ENCODE measurements at regions not wholly inside any gene's neighbourhood (a gene's known extent, or its start where the extent isn't known, plus 50 kb on each side); places are given as distances from the start of the nearest gene placed in this dataset.
A peak's percentile ranks its signal among the peaks of the same experiment; 100 is the strongest.

DNA sequence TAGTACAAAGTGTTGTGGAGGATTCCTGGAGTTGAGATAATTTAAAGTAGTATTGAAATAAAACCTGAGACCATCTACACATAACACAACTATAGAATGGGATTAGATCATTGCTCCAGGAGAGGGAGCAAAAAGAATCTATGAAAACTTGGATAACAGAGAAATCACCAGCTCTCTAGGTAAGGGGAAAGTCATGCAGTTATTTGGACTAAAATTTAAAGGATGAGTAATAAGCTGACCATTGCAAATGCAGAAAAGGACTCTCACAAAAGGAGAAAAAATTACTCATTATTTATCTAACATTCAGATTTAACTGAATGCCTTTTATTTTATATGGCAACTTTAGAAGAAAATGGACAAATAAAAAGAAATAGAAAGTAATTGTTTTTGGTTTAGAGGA is 1399.8 kb upstream of the ACVR2A start:
- TF ChIP-seq, protein P1, sequence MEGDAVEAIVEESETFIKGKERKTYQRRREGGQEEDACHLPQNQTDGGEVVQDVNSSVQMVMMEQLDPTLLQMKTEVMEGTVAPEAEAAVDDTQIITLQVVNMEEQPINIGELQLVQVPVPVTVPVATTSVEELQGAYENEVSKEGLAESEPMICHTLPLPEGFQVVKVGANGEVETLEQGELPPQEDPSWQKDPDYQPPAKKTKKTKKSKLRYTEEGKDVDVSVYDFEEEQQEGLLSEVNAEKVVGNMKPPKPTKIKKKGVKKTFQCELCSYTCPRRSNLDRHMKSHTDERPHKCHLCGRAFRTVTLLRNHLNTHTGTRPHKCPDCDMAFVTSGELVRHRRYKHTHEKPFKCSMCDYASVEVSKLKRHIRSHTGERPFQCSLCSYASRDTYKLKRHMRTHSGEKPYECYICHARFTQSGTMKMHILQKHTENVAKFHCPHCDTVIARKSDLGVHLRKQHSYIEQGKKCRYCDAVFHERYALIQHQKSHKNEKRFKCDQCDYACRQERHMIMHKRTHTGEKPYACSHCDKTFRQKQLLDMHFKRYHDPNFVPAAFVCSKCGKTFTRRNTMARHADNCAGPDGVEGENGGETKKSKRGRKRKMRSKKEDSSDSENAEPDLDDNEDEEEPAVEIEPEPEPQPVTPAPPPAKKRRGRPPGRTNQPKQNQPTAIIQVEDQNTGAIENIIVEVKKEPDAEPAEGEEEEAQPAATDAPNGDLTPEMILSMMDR (IDR thresholded peaks at IDR 0.05; ENCODE audit: unreplicated experiment), result no peak
- H3K27ac Mint-ChIP-seq (ENCODE audit: low read depth, unreplicated experiment), result no peak overlapping the region
- H3K36me3 Mint-ChIP-seq (ENCODE audit: insufficient read depth, unreplicated experiment), result no peaks in the 10 kb centered on the region
- intact Hi-C loops (cut with micrococcal nuclease), result no loop called here
- POLR2A ChIA-PET, result no interaction called here
- no peak overlapping the region for H3K4me3 Mint-ChIP-seq (ENCODE audit: unreplicated experiment)
- peaks cover 4% of the 10 kb centered on the region for H3K4me1 Mint-ChIP-seq (ENCODE audit: insufficient read depth, unreplicated experiment)
- no peak for DNase-seq (ENCODE audit: unreplicated experiment)
- CTCF ChIA-PET, result interaction anchor here (0.5 kb wide), 1 partner anchor 132 kb away, joined by 3 read pairs; no protein-coding TSS in a partner anchor
- H3K9me3 Mint-ChIP-seq (ENCODE audit: unreplicated experiment), result no peaks in the 10 kb centered on the region
- no TSS peak for BruUV-seq (replicated peaks)
- H3K27me3 Mint-ChIP-seq (ENCODE audit: insufficient read depth, unreplicated experiment), result no peaks in the 10 kb centered on the region

DNA sequence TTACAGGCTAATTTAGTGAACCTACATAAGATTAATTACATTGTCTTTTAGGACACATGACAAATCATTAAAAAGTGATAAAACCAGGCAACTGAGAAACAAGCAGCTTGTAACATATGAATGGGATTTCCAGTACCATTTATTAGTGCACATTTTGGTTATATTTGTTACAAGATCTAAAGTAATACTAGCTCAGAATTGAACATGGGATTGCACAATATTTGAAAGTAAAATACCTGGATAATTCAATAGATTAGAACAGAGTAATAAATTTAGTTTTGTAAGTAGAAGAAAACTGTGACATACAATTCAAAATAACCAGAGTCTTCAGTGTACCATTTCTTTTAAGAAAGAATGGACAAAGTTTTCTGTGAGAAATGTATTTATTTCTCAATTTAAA is 1400.7 kb upstream of the ACVR2A start:
- no peaks in the 10 kb centered on the region for H3K4me1 Mint-ChIP-seq (ENCODE audit: insufficient read depth, unreplicated experiment)

GRCh38 chr2:146438246-146438645 is 1406.6 kb upstream of the ACVR2A start:
- no TSS peak for BruUV-seq (replicated peaks)
- Mint-ChIP-seq H3K4me1 (ENCODE audit: insufficient read depth, unreplicated experiment) (no peaks in the 10 kb centered on the region), H3K9me3 (ENCODE audit: unreplicated experiment) (no peaks in the 10 kb centered on the region), H3K27me3 (ENCODE audit: insufficient read depth, unreplicated experiment) (no peaks in the 10 kb centered on the region), H3K36me3 (ENCODE audit: insufficient read depth, unreplicated experiment) (no peaks in the 10 kb centered on the region), H3K27ac (ENCODE audit: low read depth, unreplicated experiment) (no peak overlapping the region), H3K4me3 (ENCODE audit: unreplicated experiment) (no peak overlapping the region)
- intact Hi-C loops (cut with micrococcal nuclease), result no loop called here
- TF ChIP-seq, protein P1 (IDR thresholded peaks at IDR 0.05; ENCODE audit: unreplicated experiment), result no peak
- peak; percentile 9 for DNase-seq (ENCODE audit: unreplicated experiment)
- POLR2A ChIA-PET, result no interaction called here
- CTCF ChIA-PET, result interaction anchor here (0.7 kb wide), 1 partner anchor 42 kb away, joined by 3 read pairs; no protein-coding TSS in a partner anchor

More for the DNA sequence above, 1400.7 kb upstream of the ACVR2A start:
- Mint-ChIP-seq H3K27me3 (ENCODE audit: insufficient read depth, unreplicated experiment) (no peaks in the 10 kb centered on the region), H3K9me3 (ENCODE audit: unreplicated experiment) (no peaks in the 10 kb centered on the region), H3K36me3 (ENCODE audit: insufficient read depth, unreplicated experiment) (no peaks in the 10 kb centered on the region), H3K27ac (ENCODE audit: low read depth, unreplicated experiment) (no peak overlapping the region), H3K4me3 (ENCODE audit: unreplicated experiment) (no peak overlapping the region)
- POLR2A ChIA-PET, result no interaction called here
- no peak for DNase-seq (ENCODE audit: unreplicated experiment)
- intact Hi-C loops (cut with micrococcal nuclease), result no loop called here
- BruUV-seq (replicated peaks), result no TSS peak
- TF ChIP-seq, protein P1 (IDR thresholded peaks at IDR 0.05; ENCODE audit: unreplicated experiment), result no peak
- CTCF ChIA-PET, result interaction anchor here (0.7 kb wide), 1 partner anchor 1186 kb away, joined by 5 read pairs; no protein-coding TSS in a partner anchor

DNA sequence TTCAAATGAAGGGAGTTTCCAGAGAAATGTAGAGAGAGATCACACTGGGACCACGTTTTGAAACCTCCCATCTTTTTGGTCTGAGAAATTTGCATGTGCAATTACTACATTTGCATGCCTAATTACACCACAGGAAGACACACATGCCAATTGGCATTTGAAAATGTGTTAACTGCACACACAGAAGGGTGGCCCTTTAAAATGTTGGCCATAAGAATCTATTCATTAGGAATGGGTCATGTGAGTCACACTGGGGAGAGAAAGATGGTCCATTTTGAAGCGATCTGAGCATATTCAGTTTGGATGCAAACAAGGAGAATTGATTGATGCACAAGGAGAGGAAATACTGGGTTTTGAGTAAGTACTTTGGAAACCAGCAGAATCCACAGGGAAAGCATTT is 1407.1 kb upstream of the ACVR2A start:
- no TSS peak for BruUV-seq (replicated peaks)
- CTCF ChIA-PET, result no interaction called here
- H3K4me1 Mint-ChIP-seq (ENCODE audit: insufficient read depth, unreplicated experiment), result no peaks in the 10 kb centered on the region
- H3K27me3 Mint-ChIP-seq (ENCODE audit: insufficient read depth, unreplicated experiment), result no peaks in the 10 kb centered on the region
- POLR2A ChIA-PET, result no interaction called here
- H3K27ac Mint-ChIP-seq (ENCODE audit: low read depth, unreplicated experiment), result no peak overlapping the region
- H3K36me3 Mint-ChIP-seq (ENCODE audit: insufficient read depth, unreplicated experiment), result no peaks in the 10 kb centered on the region
- no peak overlapping the region for H3K4me3 Mint-ChIP-seq (ENCODE audit: unreplicated experiment)
- no peaks in the 10 kb centered on the region for H3K9me3 Mint-ChIP-seq (ENCODE audit: unreplicated experiment)
- intact Hi-C loops (cut with micrococcal nuclease), result no loop called here
- DNase-seq (ENCODE audit: unreplicated experiment), result no peak
- TF ChIP-seq, protein P1 (IDR thresholded peaks at IDR 0.05; ENCODE audit: unreplicated experiment), result no peak

Measured in MCF 10A (cell line).